ENCODE measurements at regions not wholly inside any gene's neighbourhood (a gene's known extent, or its start where the extent isn't known, plus 50 kb on each side); places are given as distances from the start of the nearest gene placed in this dataset.

DNA sequence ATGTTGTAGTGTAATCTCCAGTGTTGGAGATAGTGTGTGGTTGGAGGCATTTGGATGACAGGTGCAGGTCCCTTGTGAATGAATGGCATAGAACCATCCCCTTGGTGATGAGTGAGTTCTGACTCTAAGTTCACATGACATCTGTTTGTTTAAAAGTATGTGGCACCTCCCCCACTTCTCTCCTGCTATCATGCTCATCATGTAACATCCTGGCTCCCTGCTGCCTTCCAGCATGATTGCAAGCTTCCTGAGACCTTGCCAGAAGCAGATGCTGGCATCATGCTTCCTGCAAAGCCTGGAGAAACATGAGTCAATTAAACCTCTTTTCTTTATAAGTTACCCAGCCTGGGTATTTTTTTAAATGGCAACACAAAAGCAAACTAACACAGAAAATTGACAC lies 499.0 kb upstream of the SEMA3D start:
- TF ChIP-seq, protein P1, sequence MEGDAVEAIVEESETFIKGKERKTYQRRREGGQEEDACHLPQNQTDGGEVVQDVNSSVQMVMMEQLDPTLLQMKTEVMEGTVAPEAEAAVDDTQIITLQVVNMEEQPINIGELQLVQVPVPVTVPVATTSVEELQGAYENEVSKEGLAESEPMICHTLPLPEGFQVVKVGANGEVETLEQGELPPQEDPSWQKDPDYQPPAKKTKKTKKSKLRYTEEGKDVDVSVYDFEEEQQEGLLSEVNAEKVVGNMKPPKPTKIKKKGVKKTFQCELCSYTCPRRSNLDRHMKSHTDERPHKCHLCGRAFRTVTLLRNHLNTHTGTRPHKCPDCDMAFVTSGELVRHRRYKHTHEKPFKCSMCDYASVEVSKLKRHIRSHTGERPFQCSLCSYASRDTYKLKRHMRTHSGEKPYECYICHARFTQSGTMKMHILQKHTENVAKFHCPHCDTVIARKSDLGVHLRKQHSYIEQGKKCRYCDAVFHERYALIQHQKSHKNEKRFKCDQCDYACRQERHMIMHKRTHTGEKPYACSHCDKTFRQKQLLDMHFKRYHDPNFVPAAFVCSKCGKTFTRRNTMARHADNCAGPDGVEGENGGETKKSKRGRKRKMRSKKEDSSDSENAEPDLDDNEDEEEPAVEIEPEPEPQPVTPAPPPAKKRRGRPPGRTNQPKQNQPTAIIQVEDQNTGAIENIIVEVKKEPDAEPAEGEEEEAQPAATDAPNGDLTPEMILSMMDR (IDR thresholded peaks at IDR 0.05; ENCODE audit: insufficient read depth, low read length, poor library complexity, severe bottlenecking): no peak
- TF ChIP-seq EZH2phosphoT487 (conservative IDR thresholded peaks at IDR 0.05; ENCODE audit: low read length): no peak

Measured in SU-DHL-6 (cell line).